ENCODE measurements at regions not wholly inside any gene's neighbourhood (a gene's known extent, or its start where the extent isn't known, plus 50 kb on each side); places are given as distances from the start of the nearest gene placed in this dataset.

GRCh38 chr2:55119711-55120487 lies 69.6 kb upstream of the RTN4 start:
- TF ChIP-seq HNRNPL (IDR thresholded peaks at IDR 0.05; ENCODE audit: low read depth, low read length) = no peak
- no peak for TF ChIP-seq ZNF232 (CRISPR knock-in tag; IDR thresholded peaks at IDR 0.05; ENCODE audit: borderline replicate concordance)
- TF ChIP-seq E2F1 (CRISPR knock-in tag; IDR thresholded peaks at IDR 0.05) = no peak
- TF ChIP-seq SSRP1 (CRISPR knock-in tag; IDR thresholded peaks at IDR 0.05) = no peak
- no peak for TF ChIP-seq IKZF4 (CRISPR knock-in tag; IDR thresholded peaks at IDR 0.05; ENCODE audit: borderline replicate concordance, low read depth, not compliant biosample characterization)
- no peak for TF ChIP-seq CENPBD1 (CRISPR knock-in tag; IDR thresholded peaks at IDR 0.05; ENCODE audit: borderline replicate concordance, low read depth)
- no peak for TF ChIP-seq ZNF296 (CRISPR knock-in tag; conservative IDR thresholded peaks at IDR 0.05)
- TF ChIP-seq GZF1 (CRISPR knock-in tag; IDR thresholded peaks at IDR 0.05) = no peak
- no peak for TF ChIP-seq USF2 (IDR thresholded peaks at IDR 0.05; ENCODE audit: low read depth, low read length)
- TF ChIP-seq USF2 (CRISPR knock-in tag; IDR thresholded peaks at IDR 0.05; ENCODE audit: borderline replicate concordance) = no peak
- TF ChIP-seq HNRNPK (IDR thresholded peaks at IDR 0.05; ENCODE audit: low read depth, low read length, poor library complexity, severe bottlenecking) = no peak
- no peak for TF ChIP-seq TEF (CRISPR knock-in tag; IDR thresholded peaks at IDR 0.05)
- no peak for TF ChIP-seq ZC3H13 (CRISPR knock-in tag; IDR thresholded peaks at IDR 0.05)
- no peak for TF ChIP-seq ZNF816 (CRISPR knock-in tag; IDR thresholded peaks at IDR 0.05; ENCODE audit: borderline replicate concordance)
- no peak for TF ChIP-seq THAP11 (CRISPR knock-in tag; IDR thresholded peaks at IDR 0.05)
- no peak for TF ChIP-seq IRF2 (CRISPR knock-in tag; IDR thresholded peaks at IDR 0.05)
- TF ChIP-seq RAD21 (CRISPR knock-in tag; IDR thresholded peaks at IDR 0.05) = no peak
- TF ChIP-seq PPARG (CRISPR knock-in tag; conservative IDR thresholded peaks at IDR 0.05) = no peak
- POLR2A ChIA-PET = no interaction called here
- H2AFZ ChIP-seq (ENCODE audit: low read length) = no peak overlapping the region
- no peaks in the 10 kb centered on the region for H4K20me1 ChIP-seq (ENCODE audit: insufficient read depth, low read length)
- no peak overlapping the region for H3K4me2 ChIP-seq (ENCODE audit: low read depth, low read length)
- CTCF ChIA-PET (ENCODE audit: low intra/inter-chr PET ratio, low total read pairs) = no interaction called here
- peak; percentile 34 for ATAC-seq
- no peak overlapping the region for H3K27ac ChIP-seq (ENCODE audit: extremely low read length, insufficient read depth, low read length)
- in situ Hi-C loops (cut with HindIII; ENCODE audit: extremely low pct_ligation_motif_present, low pct_unique_long_range_greater_than_20kb) = no loop called here
- H3K79me2 ChIP-seq (ENCODE audit: insufficient read depth, low read length) = no peaks in the 10 kb centered on the region
- no peak overlapping the region for H3K4me3 ChIP-seq (replicated peaks in 1 of 3; ENCODE audit: insufficient read depth in 1 of 3, low read depth in 2 of 3, low read length in 3 of 3)
- H3K9me3 ChIP-seq (ENCODE audit: low read length) = no peaks in the 10 kb centered on the region
- 33% methylated on average over 10 of the region's 10 CpGs for WGBS (ENCODE audit: low lambda C conversion rate)
- peaks cover 4 to 34% of the 10 kb centered on the region in 2 experiments; a peak in 4 of 5 replicates for H3K27me3 ChIP-seq (ENCODE audit: control insufficient read depth in 1 of 2, insufficient read depth in 2 of 2, low read length in 2 of 2)
- H3K9ac ChIP-seq (ENCODE audit: insufficient read depth, low read depth, low read length) = no peak overlapping the region
- H3K4me1 ChIP-seq (ENCODE audit: insufficient read depth, low read length) = peaks cover 6% of the 10 kb centered on the region
- BruUV-seq (replicated peaks) = no TSS peak
- DNase-seq (ENCODE audit: low spot score) = no peak
- FAIRE-seq = no peak
- intact Hi-C loops (cut with micrococcal nuclease; ENCODE audit: unreplicated experiment) = no loop called here
- no peaks in the 10 kb centered on the region for H3K36me3 ChIP-seq (replicated peaks in 1 of 2; ENCODE audit: control insufficient read depth in 1 of 2, insufficient read depth in 2 of 2, low read length in 2 of 2)

Data from HepG2 (cell line).